SK-N-SH (cell line): ENCODE measurements at regions not wholly inside any gene's neighbourhood (a gene's known extent, or its start where the extent isn't known, plus 50 kb on each side); places are given as distances from the start of the nearest gene placed in this dataset.

Experiments used
- CTCF ChIP-seq: fragments of 200-600 bp; sonication (generic); IDR thresholded peaks from 2 replicates; pipeline ENCODE4 v1.6.1; 2017; ENCODE audit warnings: antibody characterized with exemption, mild to moderate bottlenecking, moderate library complexity
- EP300 ChIP-seq, 2 experiments: IDR thresholded peaks; 2 replicates each; pipeline versions ENCODE4 v1.4.0 to v1.6.1; 2012; ENCODE audit warnings: borderline replicate concordance in 1 of 2, low read depth in 1 of 2, low read length in 1 of 2
- JUND ChIP-seq: IDR thresholded peaks from 2 replicates; pipeline ENCODE4 v1.4.0; 2012
- MAX ChIP-seq: IDR thresholded peaks from 2 replicates; pipeline ENCODE4 v1.4.0; 2012; ENCODE audit warnings: low read depth
- MEF2A ChIP-seq: IDR thresholded peaks from 2 replicates; pipeline ENCODE4 v1.4.0; 2012; ENCODE audit warnings: low read depth, borderline replicate concordance
- NFIC ChIP-seq: IDR thresholded peaks from 2 replicates; pipeline ENCODE4 v1.4.0; 2012; ENCODE audit warnings: borderline replicate concordance
- POLR2AphosphoS5 ChIP-seq: IDR thresholded peaks from 2 replicates; pipeline ENCODE4 v1.6.1; 2012; ENCODE audit warnings: low read depth, low read length
- REST ChIP-seq: IDR thresholded peaks from 2 replicates; pipeline ENCODE4 v1.6.1; 2012; ENCODE audit warnings: mild to moderate bottlenecking, low read depth, low read length, moderate library complexity
- RFX5 ChIP-seq: IDR thresholded peaks from 2 replicates; pipeline ENCODE4 v1.6.1; 2012; ENCODE audit warnings: mild to moderate bottlenecking, improper control_type of control experiment, low read length
- SIN3A ChIP-seq: IDR thresholded peaks from 2 replicates; pipeline ENCODE4 v1.6.1; 2012; ENCODE audit warnings: low read depth, mild to moderate bottlenecking, low read length, moderate library complexity, borderline replicate concordance
- TCF12 ChIP-seq: IDR thresholded peaks from 2 replicates; pipeline ENCODE4 v1.4.0; 2012
- USF1 ChIP-seq: IDR thresholded peaks from 2 replicates; pipeline ENCODE4 v1.4.0; 2012; ENCODE audit warnings: low read depth, borderline replicate concordance
- TF ChIP-seq, protein P1 (sequence below): IDR thresholded peaks from 2 replicates; pipeline ENCODE4; 2012

GRCh38 chr20:12893653-12894052 is 115.1 kb upstream of the SPTLC3 start:
- TF ChIP-seq JUND (no peak), MEF2A (no peak), CTCF (no peak), SIN3A (no peak), RFX5 (no peak), NFIC (no peak), MAX (no peak), USF1 (no peak), POLR2AphosphoS5 (no peak), TCF12 (no peak), EP300 (IDR thresholded peaks at IDR 0.05; ENCODE audit: borderline replicate concordance in 1 of 2, low read depth in 1 of 2, low read length in 1 of 2) (no peak), REST (no peak)
- TF ChIP-seq, protein P1, sequence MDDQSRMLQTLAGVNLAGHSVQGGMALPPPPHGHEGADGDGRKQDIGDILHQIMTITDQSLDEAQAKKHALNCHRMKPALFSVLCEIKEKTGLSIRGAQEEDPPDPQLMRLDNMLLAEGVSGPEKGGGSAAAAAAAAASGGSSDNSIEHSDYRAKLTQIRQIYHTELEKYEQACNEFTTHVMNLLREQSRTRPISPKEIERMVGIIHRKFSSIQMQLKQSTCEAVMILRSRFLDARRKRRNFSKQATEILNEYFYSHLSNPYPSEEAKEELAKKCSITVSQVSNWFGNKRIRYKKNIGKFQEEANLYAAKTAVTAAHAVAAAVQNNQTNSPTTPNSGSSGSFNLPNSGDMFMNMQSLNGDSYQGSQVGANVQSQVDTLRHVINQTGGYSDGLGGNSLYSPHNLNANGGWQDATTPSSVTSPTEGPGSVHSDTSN, result no peak
